ENCODE measurements at regions not wholly inside any gene's neighbourhood (a gene's known extent, or its start where the extent isn't known, plus 50 kb on each side); places are given as distances from the start of the nearest gene placed in this dataset.

DNA sequence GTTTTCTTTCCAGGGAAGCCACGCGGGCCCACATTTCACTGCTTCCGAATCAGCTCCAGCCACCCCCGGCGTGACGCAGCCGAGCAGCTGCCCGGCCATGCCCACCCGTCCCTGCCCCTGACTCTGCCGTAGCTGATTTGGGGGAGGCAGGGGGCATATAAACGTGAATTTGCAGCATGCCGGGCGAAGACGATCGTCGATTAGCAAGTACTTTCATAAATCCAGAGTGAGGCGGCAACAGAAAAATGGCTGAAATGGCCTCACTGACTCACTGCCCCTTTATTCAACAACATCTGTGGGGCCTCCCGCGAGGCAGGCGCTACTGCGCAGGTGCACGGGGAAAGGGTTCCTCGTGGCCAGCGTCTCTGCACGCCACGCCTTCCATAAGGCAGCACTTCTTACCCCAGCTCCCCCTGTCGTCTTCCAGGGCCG lies 118.0 kb downstream of the DLL1 start:
- no peak for TF ChIP-seq CTCF (conservative IDR thresholded peaks at IDR 0.05; ENCODE audit: low read depth, low read length)
- DNase-seq (ENCODE audit: low read depth): no peak
- no peak overlapping the region for H3K4me3 ChIP-seq (ENCODE audit: low read depth, low read length)

DNA sequence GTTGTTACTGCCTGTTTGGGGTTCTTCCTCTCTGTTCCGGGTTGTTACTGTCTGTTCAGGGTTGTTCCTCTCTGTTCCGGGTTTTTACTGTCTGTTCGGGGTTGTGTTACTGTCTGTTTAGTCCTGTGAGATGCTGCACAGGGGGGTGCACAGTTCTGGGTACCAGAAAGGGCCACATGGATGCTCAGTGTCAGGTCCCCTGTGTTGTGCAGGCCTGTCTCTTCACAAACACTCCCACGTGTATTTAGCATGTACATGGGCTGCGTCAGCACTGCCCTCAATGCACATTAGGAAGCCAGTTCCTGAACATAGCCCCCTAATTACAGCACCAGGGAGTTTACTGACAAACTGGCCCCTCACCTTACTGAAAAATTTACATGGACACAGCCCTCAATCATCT lies 118.5 kb downstream of the DLL1 start:
- TF ChIP-seq CTCF (conservative IDR thresholded peaks at IDR 0.05; ENCODE audit: low read depth, low read length): no peak
- no peak for DNase-seq (ENCODE audit: low read depth)

DNA sequence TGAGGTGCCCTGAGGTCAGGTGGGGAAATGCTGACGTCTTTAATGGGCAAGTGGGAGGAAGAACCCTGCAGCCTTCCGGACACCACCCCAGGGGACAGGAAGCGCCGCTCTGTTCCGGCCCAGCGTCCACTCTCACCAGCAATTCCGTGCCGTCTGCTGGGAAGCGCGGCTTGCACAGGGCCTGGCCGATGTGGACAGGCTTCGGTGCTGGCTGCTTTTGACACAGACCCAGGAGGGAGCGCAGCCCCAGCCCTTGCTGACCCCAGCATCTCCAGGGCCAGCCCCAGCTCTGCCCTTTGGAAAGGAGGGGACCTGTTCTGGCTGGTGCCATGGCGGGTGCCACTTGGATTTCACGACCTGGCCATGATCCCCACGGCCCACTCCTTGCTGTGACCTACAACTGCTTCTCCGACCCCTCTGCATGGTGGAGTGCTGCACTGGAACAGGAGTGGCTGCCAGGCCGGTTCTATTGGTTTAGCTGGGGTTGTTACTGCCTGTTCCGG lies 123.2 kb downstream of the DLL1 start:
- TF ChIP-seq CTCF (conservative IDR thresholded peaks at IDR 0.05; ENCODE audit: low read depth, low read length): no peak
- H3K4me3 ChIP-seq (ENCODE audit: low read depth, low read length): no peak overlapping the region
- no peak for DNase-seq (ENCODE audit: low read depth)

More for the DNA sequence above, 118.5 kb downstream of the DLL1 start:
- H3K4me3 ChIP-seq (ENCODE audit: low read depth, low read length): no peak overlapping the region

- no peak for DNase-seq (ENCODE audit: low read depth)
- H3K4me3 ChIP-seq (ENCODE audit: low read depth, low read length): no peak overlapping the region
- no peak for TF ChIP-seq CTCF (conservative IDR thresholded peaks at IDR 0.05; ENCODE audit: low read depth, low read length)
Observed at GRCh38 chr6:170166511-170167122, 124.3 kb downstream of the DLL1 start.

- DNase-seq (ENCODE audit: low read depth): no peak
- TF ChIP-seq CTCF (conservative IDR thresholded peaks at IDR 0.05; ENCODE audit: low read depth, low read length): no peak
- no peak overlapping the region for H3K4me3 ChIP-seq (ENCODE audit: low read depth, low read length)
Observed at GRCh38 chr6:170165471-170166117, 125.3 kb downstream of the DLL1 start.

GRCh38 chr6:170165085-170165470 lies 125.8 kb downstream of the DLL1 start:
- no peak for TF ChIP-seq CTCF (conservative IDR thresholded peaks at IDR 0.05; ENCODE audit: low read depth, low read length)
- DNase-seq (ENCODE audit: low read depth): no peak
- no peak overlapping the region for H3K4me3 ChIP-seq (ENCODE audit: low read depth, low read length)

Measured in epithelial cell of proximal tubule (primary cell).